ENCODE measurements at regions not wholly inside any gene's neighbourhood (a gene's known extent, or its start where the extent isn't known, plus 50 kb on each side); places are given as distances from the start of the nearest gene placed in this dataset.
"Not testable (repeated sequence)": the region's sequence is repeated elsewhere in the genome, so short reads cannot be mapped to it uniquely, and the experiment has no call there.

DNA sequence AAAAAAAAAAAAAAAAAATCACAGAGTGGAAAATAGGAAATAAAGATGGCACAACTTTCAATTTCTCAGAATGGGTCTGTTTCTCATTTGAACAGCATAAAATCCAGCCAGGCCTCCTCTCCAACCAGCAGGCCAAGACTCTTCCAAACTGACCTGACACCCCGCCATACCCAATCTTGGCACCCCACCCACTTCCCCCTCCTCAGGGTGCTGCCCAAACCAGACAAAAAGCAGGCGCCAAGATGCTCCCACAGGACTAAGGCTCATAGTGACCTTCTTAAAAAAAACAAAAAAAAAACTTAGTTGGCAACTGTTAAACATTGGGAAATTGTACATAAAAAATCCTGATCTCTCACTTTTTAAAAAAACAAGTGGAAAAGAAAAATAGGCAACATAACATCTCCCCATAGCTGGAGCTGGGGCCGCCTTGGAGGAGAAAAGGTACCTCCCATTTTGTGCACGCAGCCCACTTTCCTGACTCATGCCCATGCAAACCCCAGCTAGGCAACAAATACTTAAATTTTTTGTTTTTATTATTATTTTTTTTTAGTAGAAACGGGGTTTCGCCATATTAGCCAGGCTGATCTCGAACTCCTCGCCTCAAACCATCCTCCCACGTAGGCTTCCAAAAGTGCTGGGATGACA is 124.9 kb upstream of the RRN3 start:
- in situ Hi-C loops (cut with HindIII; ENCODE audit: low pct_unique_long_range_greater_than_20kb, low sequenced_read_pairs); DNase-seq (ENCODE audit: low read depth in 1 of 2, low spot score in 1 of 2): not testable (repeated sequence)

DNA sequence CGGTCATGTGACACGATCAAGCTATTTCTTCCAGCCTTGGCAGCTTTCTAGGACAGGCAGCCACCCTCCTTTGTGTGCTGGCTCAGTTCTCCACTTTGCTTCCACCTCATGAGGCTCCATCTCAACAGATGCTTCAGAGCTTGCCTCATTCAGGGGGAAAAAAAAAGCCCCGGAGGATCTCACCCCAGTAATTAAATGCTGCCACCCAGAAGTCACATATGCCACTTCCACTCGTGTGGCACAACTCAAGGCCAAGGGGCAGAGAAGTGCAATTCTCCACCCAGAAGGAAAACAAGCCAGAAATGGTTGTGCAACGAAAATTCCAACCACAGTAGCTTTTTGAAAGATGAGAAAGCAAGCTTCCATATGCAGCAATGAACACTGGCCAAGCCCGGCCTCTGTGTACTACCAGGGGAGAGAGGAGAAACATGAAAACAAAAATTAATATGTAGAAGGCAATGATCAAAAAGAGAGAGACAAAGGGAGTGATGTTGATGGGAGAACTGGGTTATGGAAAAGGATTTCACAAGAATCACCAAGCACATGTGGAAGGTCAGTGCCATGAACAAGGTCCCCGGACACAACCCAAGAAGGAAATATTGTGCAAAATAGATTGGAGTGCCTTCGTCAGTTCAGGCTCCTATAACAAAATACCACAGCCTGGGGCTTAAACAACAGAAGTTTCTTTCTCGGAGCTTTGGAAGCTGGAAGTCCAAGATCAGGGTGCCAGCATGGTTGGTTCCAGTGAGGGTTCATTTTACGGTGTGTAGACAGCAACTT is 113.3 kb upstream of the RRN3 start:
- DNase-seq (ENCODE audit: low read depth in 1 of 2, low spot score in 1 of 2); in situ Hi-C loops (cut with HindIII; ENCODE audit: low pct_unique_long_range_greater_than_20kb, low sequenced_read_pairs): not testable (repeated sequence)

- in situ Hi-C loops (cut with HindIII; ENCODE audit: low pct_unique_long_range_greater_than_20kb, low sequenced_read_pairs), result not testable (repeated sequence)
Measured at GRCh38 chr16:15206439-15206838, 112.4 kb upstream of the RRN3 start.

DNA sequence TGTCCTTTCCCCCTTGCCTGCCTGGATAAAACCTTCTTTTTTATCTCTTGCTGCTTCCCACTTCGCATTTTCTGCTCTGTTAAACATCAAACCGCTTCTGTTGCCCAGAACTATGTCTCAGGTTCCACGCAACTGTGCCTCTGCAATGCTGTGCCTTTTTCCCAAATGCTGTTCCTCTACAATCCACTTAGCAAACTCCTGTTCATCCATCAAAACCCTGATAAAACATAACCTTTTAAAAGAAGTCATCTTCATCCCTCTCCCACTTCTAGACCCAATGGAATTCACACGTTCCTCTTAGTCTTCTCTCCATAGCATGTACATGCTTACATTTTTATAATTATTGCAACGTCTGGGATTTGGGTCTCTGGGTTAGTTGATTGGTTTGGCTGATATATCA is 111.9 kb upstream of the RRN3 start:
- in situ Hi-C loops (cut with HindIII; ENCODE audit: low pct_unique_long_range_greater_than_20kb, low sequenced_read_pairs); DNase-seq (ENCODE audit: low read depth in 1 of 2, low spot score in 1 of 2): not testable (repeated sequence)

More at GRCh38 chr16:15206439-15206838, 112.4 kb upstream of the RRN3 start:
- DNase-seq (ENCODE audit: low read depth in 1 of 2, low spot score in 1 of 2), result not testable (repeated sequence)

GRCh38 chr16:15204571-15204970 is 110.5 kb upstream of the RRN3 start:
- DNase-seq (ENCODE audit: low read depth in 1 of 2, low spot score in 1 of 2); in situ Hi-C loops (cut with HindIII; ENCODE audit: low pct_unique_long_range_greater_than_20kb, low sequenced_read_pairs): not testable (repeated sequence)

GRCh38 chr16:15192813-15193212 is 98.7 kb upstream of the RRN3 start:
- in situ Hi-C loops (cut with HindIII; ENCODE audit: low pct_unique_long_range_greater_than_20kb, low sequenced_read_pairs); DNase-seq (ENCODE audit: low read depth in 1 of 2, low spot score in 1 of 2): not testable (repeated sequence)

DNA sequence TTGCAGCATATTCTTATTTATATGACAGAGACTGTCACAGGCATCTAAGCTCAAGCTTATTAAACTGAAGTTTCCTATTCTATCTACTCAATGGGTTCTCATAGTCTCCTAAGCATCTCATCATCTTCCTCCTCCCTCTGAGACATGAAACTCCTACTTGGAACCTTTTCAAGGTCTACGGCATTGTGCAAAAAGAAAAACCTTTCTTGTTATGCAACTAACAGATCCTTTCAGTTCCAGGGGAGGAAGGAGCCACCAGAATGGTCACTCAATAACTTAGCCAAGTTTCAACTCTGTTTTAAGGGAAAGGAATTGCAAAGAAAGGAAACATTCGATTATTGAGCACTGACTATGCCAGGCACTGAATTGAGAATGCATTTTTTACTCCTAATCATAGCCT is 98.1 kb upstream of the RRN3 start:
- in situ Hi-C loops (cut with HindIII; ENCODE audit: low pct_unique_long_range_greater_than_20kb, low sequenced_read_pairs), result not testable (repeated sequence)

DNA sequence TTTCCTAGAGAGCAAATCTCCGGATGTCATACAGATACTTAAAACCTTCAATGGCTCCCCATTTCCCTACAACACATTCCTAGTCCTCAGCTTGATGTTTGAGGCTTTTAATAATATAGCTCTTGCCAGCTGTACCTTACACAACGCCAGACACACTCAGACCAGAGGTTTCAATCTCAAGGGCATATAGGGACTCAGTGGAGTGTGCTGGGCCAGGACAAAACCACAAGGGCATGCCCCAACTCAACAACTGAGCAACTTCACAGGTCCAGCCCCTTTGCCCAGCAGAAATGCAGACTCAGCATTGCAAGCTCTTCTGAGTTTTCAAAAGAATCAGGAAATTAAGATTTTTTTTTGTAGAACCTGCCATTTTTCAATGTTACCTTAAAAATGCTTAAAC is 95.4 kb upstream of the RRN3 start:
- DNase-seq (ENCODE audit: low read depth in 1 of 2, low spot score in 1 of 2); in situ Hi-C loops (cut with HindIII; ENCODE audit: low pct_unique_long_range_greater_than_20kb, low sequenced_read_pairs): not testable (repeated sequence)

More for the DNA sequence above, 98.1 kb upstream of the RRN3 start:
- not testable (repeated sequence) for DNase-seq (ENCODE audit: low read depth in 1 of 2, low spot score in 1 of 2)
